ENCODE measurements at regions not wholly inside any gene's neighbourhood (a gene's known extent, or its start where the extent isn't known, plus 50 kb on each side); places are given as distances from the start of the nearest gene placed in this dataset.

- TF ChIP-seq, protein P1, sequence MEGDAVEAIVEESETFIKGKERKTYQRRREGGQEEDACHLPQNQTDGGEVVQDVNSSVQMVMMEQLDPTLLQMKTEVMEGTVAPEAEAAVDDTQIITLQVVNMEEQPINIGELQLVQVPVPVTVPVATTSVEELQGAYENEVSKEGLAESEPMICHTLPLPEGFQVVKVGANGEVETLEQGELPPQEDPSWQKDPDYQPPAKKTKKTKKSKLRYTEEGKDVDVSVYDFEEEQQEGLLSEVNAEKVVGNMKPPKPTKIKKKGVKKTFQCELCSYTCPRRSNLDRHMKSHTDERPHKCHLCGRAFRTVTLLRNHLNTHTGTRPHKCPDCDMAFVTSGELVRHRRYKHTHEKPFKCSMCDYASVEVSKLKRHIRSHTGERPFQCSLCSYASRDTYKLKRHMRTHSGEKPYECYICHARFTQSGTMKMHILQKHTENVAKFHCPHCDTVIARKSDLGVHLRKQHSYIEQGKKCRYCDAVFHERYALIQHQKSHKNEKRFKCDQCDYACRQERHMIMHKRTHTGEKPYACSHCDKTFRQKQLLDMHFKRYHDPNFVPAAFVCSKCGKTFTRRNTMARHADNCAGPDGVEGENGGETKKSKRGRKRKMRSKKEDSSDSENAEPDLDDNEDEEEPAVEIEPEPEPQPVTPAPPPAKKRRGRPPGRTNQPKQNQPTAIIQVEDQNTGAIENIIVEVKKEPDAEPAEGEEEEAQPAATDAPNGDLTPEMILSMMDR (IDR thresholded peaks at IDR 0.05), result no peak
- no peak for TF ChIP-seq POLR2A (IDR thresholded peaks at IDR 0.05)
Observed at GRCh38 chr2:81852651-81853050, 1548.1 kb upstream of the LRRTM1 start.

Data from heart left ventricle (tissue), 13 donors.